Right lobe of liver (tissue), 6 donors: ENCODE measurements at regions not wholly inside any gene's neighbourhood (a gene's known extent, or its start where the extent isn't known, plus 50 kb on each side); places are given as distances from the start of the nearest gene placed in this dataset.

Experiments
- ATAC-seq, 4 donors: fragments of 200-7000 bp; cut with Tn5 transposase; one replicate each; pipeline ENCODE4 v1.9.1; 2020; ENCODE audit warnings: mild to moderate bottlenecking in 4 of 4, moderate library complexity in 4 of 4
- DNase-seq, 3 donors: peaks; one replicate each; pipeline ENCODE4 v3.0.0-alpha.2; 2020
- H3K27ac ChIP-seq, 3 donors: fragments of 200-600 bp; one replicate each; pipeline ENCODE4 v1.8.0; 2022
- H3K27me3 ChIP-seq, 2 donors: fragments of 200-600 bp; one replicate each; pipeline ENCODE4 v1.8.0; 2022
- H3K36me3 ChIP-seq, 4 donors: fragments of 200-600 bp; sonication (generic) in 1 of 4; one replicate each; pipeline versions ENCODE4 v1.5.1 to v1.8.0; 2017 to 2022; ENCODE audit warnings: control low read depth in 1 of 4
- H3K4me1 ChIP-seq, 4 donors: fragments of 200-600 bp; sonication (generic) in 1 of 4; one replicate each; pipeline versions ENCODE4 v1.5.1 to v1.8.0; 2017 to 2022; ENCODE audit warnings: control low read depth in 1 of 4
- H3K4me3 ChIP-seq, 3 donors: fragments of 200-600 bp; one replicate each; pipeline ENCODE4 v1.8.0; 2022
- H3K9me3 ChIP-seq, 4 donors: fragments of 200-600 bp; sonication (generic) in 1 of 4; one replicate each; pipeline versions ENCODE4 v1.5.1 to v1.8.0; 2017 to 2022; ENCODE audit warnings: control low read depth in 1 of 4
- POLR2A ChIP-seq: fragments of 450-650 bp; IDR thresholded peaks from one replicate; pipeline ENCODE4 v1.6.1; 2017; ENCODE audit warnings: antibody characterized with exemption, mild to moderate bottlenecking
- WGBS: methylation state at CpG from one replicate; pipeline ENCODE4 v1.1.6; 2018; ENCODE audit warnings: low coverage, low lambda C conversion rate; ENCODE audit not compliant: insufficient coverage; ENCODE audit errors: missing lambda C conversion rate; 5-methylcytosine and 5-hydroxymethylcytosine counted together
- intact Hi-C, 2 donors: fragments of 100-400 bp; cut with DNase I; formaldehyde crosslinking; loops; one replicate each; pipeline versions ENCODE4 v1.11.2 to v1.14.1; 2022
- TF ChIP-seq, protein P1 (sequence below), 4 donors: fragments of 200-600 bp in 3 of 4; fragments of 450-650 bp in 1 of 4; IDR thresholded peaks; one replicate each; pipeline versions ENCODE4 v1.5.1 to v1.8.0; 2016 to 2022; ENCODE audit warnings: antibody characterized with exemption in 4 of 4, mild to moderate bottlenecking in 2 of 4
- donor health status: DM: no; HTN: yes; CAD: no.
- donor health status: DM: no; HTN: no; CAD: no.
- donor health status: DM: no; HTN: no; CAD: no.
- donor health status: DM: no; HTN: yes; CAD: no.
- donor health status: DM: no; HTN: yes; CAD: no.

DNA sequence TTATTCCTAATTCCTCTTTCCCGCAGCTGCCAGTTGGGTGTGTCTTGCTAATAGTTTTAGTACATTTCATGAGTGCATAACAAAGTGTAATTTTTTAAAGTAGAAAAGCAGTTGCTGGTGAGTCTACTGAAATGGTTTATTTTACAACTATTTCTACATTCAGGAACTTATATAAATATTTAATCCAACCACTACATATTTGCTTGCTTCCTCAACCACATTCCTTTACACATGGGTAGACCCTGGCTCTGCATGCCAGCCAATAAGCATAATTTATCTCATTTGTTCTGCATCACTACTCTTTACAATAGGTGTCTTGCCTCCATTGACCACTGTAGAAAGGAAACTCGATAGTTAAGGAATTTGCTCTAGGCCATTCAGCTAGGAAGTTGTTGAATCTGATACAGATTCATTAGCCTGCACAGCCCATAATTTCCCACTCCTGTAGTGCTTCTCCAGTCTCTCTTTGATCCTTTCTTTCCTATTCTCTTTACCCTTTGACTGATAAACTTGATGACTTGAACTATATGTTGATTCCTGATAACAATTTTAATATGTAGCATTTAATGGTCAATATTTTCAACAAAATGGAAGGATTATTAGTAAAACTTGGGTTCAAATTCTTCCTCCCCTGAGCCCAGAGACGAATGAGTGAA is 342.5 kb upstream of the ACTBL2 start:
- no peaks in the 10 kb centered on the region for H3K36me3 ChIP-seq
- intact Hi-C loops: no loop called here
- no peak overlapping the region for H3K27ac ChIP-seq
- 83% methylated on average over 3 of the region's 3 CpGs for WGBS
- no peak overlapping the region for H3K4me3 ChIP-seq
- H3K27me3 ChIP-seq: no peaks in the 10 kb centered on the region
- no peak for TF ChIP-seq POLR2A
- ATAC-seq: no peak
- no peaks in the 10 kb centered on the region for H3K9me3 ChIP-seq
- no peak for DNase-seq
- no peaks in the 10 kb centered on the region for H3K4me1 ChIP-seq

DNA sequence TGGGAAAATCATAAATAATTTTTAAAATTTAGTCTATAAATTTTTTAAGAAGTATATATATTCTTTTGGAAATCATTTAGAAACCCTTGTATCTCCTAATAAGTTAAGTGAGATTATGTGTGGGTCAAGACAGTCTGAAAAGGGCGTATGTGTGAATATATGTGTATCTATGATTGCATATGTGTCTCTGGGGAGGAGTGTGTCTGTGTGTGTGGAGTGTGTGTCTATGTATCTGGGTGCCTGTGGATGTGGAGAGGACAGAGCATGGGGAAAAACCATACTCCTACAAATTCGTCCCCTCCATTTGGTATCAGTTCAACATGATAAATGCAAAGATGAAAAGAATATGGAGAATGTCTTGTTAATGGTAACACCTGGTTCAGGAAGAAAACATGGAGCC is 342.0 kb upstream of the ACTBL2 start:
- Histone ChIP-seq H3K36me3 (no peaks in the 10 kb centered on the region), H3K9me3 (no peaks in the 10 kb centered on the region), H3K4me1 (no peaks in the 10 kb centered on the region), H3K27ac (no peak overlapping the region), H3K27me3 (no peaks in the 10 kb centered on the region), H3K4me3 (no peak overlapping the region)
- no peak for ATAC-seq
- TF ChIP-seq POLR2A: no peak
- TF ChIP-seq, protein P1, sequence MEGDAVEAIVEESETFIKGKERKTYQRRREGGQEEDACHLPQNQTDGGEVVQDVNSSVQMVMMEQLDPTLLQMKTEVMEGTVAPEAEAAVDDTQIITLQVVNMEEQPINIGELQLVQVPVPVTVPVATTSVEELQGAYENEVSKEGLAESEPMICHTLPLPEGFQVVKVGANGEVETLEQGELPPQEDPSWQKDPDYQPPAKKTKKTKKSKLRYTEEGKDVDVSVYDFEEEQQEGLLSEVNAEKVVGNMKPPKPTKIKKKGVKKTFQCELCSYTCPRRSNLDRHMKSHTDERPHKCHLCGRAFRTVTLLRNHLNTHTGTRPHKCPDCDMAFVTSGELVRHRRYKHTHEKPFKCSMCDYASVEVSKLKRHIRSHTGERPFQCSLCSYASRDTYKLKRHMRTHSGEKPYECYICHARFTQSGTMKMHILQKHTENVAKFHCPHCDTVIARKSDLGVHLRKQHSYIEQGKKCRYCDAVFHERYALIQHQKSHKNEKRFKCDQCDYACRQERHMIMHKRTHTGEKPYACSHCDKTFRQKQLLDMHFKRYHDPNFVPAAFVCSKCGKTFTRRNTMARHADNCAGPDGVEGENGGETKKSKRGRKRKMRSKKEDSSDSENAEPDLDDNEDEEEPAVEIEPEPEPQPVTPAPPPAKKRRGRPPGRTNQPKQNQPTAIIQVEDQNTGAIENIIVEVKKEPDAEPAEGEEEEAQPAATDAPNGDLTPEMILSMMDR (IDR thresholded peaks at IDR 0.05): no peak
- intact Hi-C loops: no loop called here
- no peak for DNase-seq
- WGBS: 72% methylated on average over 2 of the region's 2 CpGs

DNA sequence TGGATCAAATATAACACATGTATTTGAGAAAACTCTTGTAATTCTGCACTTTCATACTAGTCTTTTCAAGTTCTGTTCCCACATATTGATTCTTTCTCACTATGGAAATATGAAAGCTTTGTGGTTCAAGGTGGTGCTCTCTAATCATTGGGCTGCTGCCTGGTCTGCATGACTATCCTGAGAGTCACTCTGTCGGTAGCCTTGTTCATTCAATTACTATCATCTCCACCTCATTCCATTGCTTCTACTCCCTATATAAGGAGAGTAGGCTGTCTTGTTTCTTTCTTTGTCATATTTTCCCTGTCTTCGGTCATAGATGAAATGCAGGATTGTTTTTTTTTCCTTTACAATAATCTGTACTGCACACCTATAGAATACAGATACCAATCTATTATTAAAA is 341.4 kb upstream of the ACTBL2 start:
- TF ChIP-seq, protein P1 (IDR thresholded peaks at IDR 0.05): no peak
- no peak for TF ChIP-seq POLR2A
- H3K9me3 ChIP-seq: no peaks in the 10 kb centered on the region
- ATAC-seq (no peak), DNase-seq (no peak)
- no peak overlapping the region for H3K4me3 ChIP-seq
- H3K4me1 ChIP-seq: no peaks in the 10 kb centered on the region
- H3K27me3 ChIP-seq: no peaks in the 10 kb centered on the region
- intact Hi-C loops: no loop called here
- 92% methylated on average over 2 of the region's 2 CpGs for WGBS
- H3K36me3 ChIP-seq: no peaks in the 10 kb centered on the region
- no peak overlapping the region for H3K27ac ChIP-seq

DNA sequence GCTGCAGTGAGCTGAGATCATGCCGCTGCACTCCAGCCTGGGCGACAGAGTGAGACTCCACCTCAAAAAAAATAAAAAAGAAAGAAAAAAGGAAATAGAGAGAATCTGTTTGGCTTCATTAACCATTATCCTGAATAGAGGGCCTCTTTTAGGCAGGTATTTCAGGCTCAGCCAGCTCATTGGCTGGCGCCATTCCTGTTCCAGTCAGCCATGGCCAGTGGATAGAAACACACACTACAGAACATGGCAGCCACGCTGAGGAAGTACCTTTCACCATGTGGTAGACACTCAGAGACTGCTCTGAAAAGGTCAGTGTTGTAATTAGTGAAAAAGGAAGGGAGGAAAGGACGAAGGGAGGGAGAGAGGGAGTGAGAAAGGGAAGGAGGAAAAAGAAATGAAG is 340.0 kb upstream of the ACTBL2 start:
- WGBS: 78% methylated on average over 4 of the region's 5 CpGs
- H3K4me3 ChIP-seq: no peak overlapping the region
- TF ChIP-seq POLR2A: no peak
- TF ChIP-seq, protein P1 (IDR thresholded peaks at IDR 0.05): no peak
- no peaks in the 10 kb centered on the region for H3K36me3 ChIP-seq
- DNase-seq (no peak), ATAC-seq (no peak)
- H3K27ac ChIP-seq: no peak overlapping the region
- H3K9me3 ChIP-seq: no peaks in the 10 kb centered on the region
- H3K27me3 ChIP-seq: no peaks in the 10 kb centered on the region
- no peaks in the 10 kb centered on the region for H3K4me1 ChIP-seq
- intact Hi-C loops: no loop called here

DNA sequence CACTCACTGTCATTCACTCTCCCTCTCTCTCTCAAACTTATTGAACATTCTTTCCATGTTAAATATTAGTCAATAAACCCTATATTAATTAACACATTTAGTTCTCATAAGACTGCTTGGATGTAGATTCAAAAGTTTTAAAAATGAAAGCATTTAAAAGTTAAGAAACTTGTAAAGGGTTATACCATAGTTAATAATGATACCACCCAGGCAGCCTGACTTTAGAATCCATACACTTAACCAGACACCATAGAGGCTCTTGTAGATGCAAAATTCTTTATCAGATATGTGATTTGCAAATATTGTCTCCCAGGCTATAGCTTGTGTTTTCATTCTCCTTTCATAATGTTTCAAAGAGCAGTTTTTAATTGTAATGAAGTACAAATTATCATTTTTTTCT is 335.8 kb upstream of the ACTBL2 start:
- no peaks in the 10 kb centered on the region for H3K4me1 ChIP-seq
- H3K27ac ChIP-seq: no peak overlapping the region
- H3K27me3 ChIP-seq: no peaks in the 10 kb centered on the region
- no peak for ATAC-seq
- no peak overlapping the region for H3K4me3 ChIP-seq
- H3K36me3 ChIP-seq: no peaks in the 10 kb centered on the region
- no peak for DNase-seq
- TF ChIP-seq, protein P1 (IDR thresholded peaks at IDR 0.05): no peak
- no peak for TF ChIP-seq POLR2A
- intact Hi-C loops: no loop called here
- H3K9me3 ChIP-seq: no peaks in the 10 kb centered on the region
